H9 (cell line): ENCODE measurements at regions not wholly inside any gene's neighbourhood (a gene's known extent, or its start where the extent isn't known, plus 50 kb on each side); places are given as distances from the start of the nearest gene placed in this dataset.
A peak's percentile ranks its signal among the peaks of the same experiment; 100 is the strongest.

Experiments used
- DNase-seq: peaks from one replicate; pipeline ENCODE4 v3.0.0-alpha.2; 2017
- H2AFZ ChIP-seq: one replicate; pipeline ENCODE4 v1.6.1; 2013; ENCODE audit warnings: mild to moderate bottlenecking, low read length, control low read depth, moderate library complexity
- H2AK5ac ChIP-seq: 2 replicates; pipeline ENCODE4 v1.6.1; 2013; ENCODE audit warnings: low read length, control low read depth, mixed read lengths; ENCODE audit not compliant: insufficient read length
- H2BK120ac ChIP-seq: one replicate; pipeline ENCODE4 v1.6.1; 2013; ENCODE audit warnings: low read depth, mild to moderate bottlenecking, low read length, control low read depth, inconsistent platforms; ENCODE audit not compliant: poor library complexity, severe bottlenecking
- H2BK12ac ChIP-seq: 2 replicates; pipeline ENCODE4 v1.6.1; 2013; ENCODE audit warnings: low read length, control low read depth, mixed read lengths, low read depth; ENCODE audit not compliant: insufficient read length
- H2BK15ac ChIP-seq: 2 replicates; pipeline ENCODE4 v1.6.1; 2013; ENCODE audit warnings: low read depth, low read length, control low read depth
- H2BK20ac ChIP-seq: one replicate; pipeline ENCODE4 v1.6.1; 2013; ENCODE audit warnings: low read depth, mild to moderate bottlenecking, low read length, control low read depth, inconsistent platforms; ENCODE audit not compliant: poor library complexity, severe bottlenecking
- H2BK5ac ChIP-seq: 2 replicates; pipeline ENCODE4 v1.6.1; 2013; ENCODE audit warnings: low read length, control low read depth, mixed read lengths; ENCODE audit not compliant: insufficient read length
- H3K14ac ChIP-seq: 2 replicates; pipeline ENCODE4 v1.6.1; 2013; ENCODE audit warnings: low read length, control low read depth; ENCODE audit not compliant: insufficient read depth
- H3K18ac ChIP-seq: 2 replicates; pipeline ENCODE4 v1.6.1; 2013; ENCODE audit warnings: low read depth, mild to moderate bottlenecking, mixed read lengths, low read length, control low read depth; ENCODE audit not compliant: insufficient read length
- H3K23ac ChIP-seq: 2 replicates; pipeline ENCODE4 v1.6.1; 2013; ENCODE audit warnings: low read length, control low read depth, mixed read lengths, low read depth; ENCODE audit not compliant: insufficient read length
- H3K23me2 ChIP-seq: 2 replicates; pipeline ENCODE4 v1.6.1; 2013; ENCODE audit warnings: low read depth, mild to moderate bottlenecking, mixed read lengths, low read length, control low read depth; ENCODE audit not compliant: insufficient read length, poor library complexity, severe bottlenecking
- H3K27ac ChIP-seq: 2 replicates; pipeline ENCODE4 v1.5.1; 2013; ENCODE audit warnings: low read length, control low read depth, mixed read lengths, low read depth; ENCODE audit not compliant: insufficient read length
- H3K27me3 ChIP-seq: 2 replicates; pipeline ENCODE4 v1.6.1; 2013; ENCODE audit warnings: low read length, control low read depth, inconsistent platforms; ENCODE audit not compliant: insufficient read depth
- H3K4ac ChIP-seq: 2 replicates; pipeline ENCODE4 v1.6.1; 2013; ENCODE audit warnings: low read depth, mild to moderate bottlenecking, control low read depth, inconsistent platforms, low read length, moderate library complexity
- H3K4me1 ChIP-seq: 2 replicates; pipeline ENCODE4 v1.6.1; 2013; ENCODE audit warnings: low read length, control low read depth, inconsistent platforms; ENCODE audit not compliant: insufficient read depth
- H3K4me2 ChIP-seq: 2 replicates; pipeline ENCODE4 v1.6.1; 2013; ENCODE audit warnings: low read length, control low read depth, mixed read lengths; ENCODE audit not compliant: insufficient read length, insufficient read depth
- H3K56ac ChIP-seq: 2 replicates; pipeline ENCODE4 v1.6.1; 2013; ENCODE audit warnings: low read depth, mild to moderate bottlenecking, mixed read lengths, low read length, control low read depth; ENCODE audit not compliant: insufficient read length
- H3K79me1 ChIP-seq: 2 replicates; pipeline ENCODE4 v1.6.1; 2013; ENCODE audit warnings: low read depth, mild to moderate bottlenecking, moderate library complexity, low read length, control low read depth, inconsistent platforms; ENCODE audit not compliant: insufficient read depth, poor library complexity, severe bottlenecking
- H3K79me2 ChIP-seq: 2 replicates; pipeline ENCODE4 v1.6.1; 2013; ENCODE audit warnings: low read length, control low read depth, inconsistent platforms; ENCODE audit not compliant: insufficient read depth
- H3K9ac ChIP-seq: 2 replicates; pipeline ENCODE4 v1.6.1; 2013; ENCODE audit warnings: low read length, control low read depth, mixed read lengths; ENCODE audit not compliant: insufficient read length; ENCODE audit errors: extremely low read depth
- H3K9me3 ChIP-seq: one replicate; pipeline ENCODE4 v1.6.1; 2013; ENCODE audit warnings: low read depth, low read length, inconsistent platforms; ENCODE audit not compliant: control insufficient read depth
- H3T11ph ChIP-seq: one replicate; pipeline ENCODE4 v1.6.1; 2013; ENCODE audit warnings: mild to moderate bottlenecking, low read length, control low read depth, inconsistent platforms
- H4K20me1 ChIP-seq: one replicate; pipeline ENCODE4 v1.6.1; 2013; ENCODE audit not compliant: control insufficient read depth, insufficient read length, insufficient read depth
- H4K5ac ChIP-seq: 2 replicates; pipeline ENCODE4 v1.6.1; 2013; ENCODE audit warnings: low read depth, mild to moderate bottlenecking, mixed read lengths, low read length, control low read depth; ENCODE audit not compliant: insufficient read length
- H4K8ac ChIP-seq: replicated peaks from 2 replicates; pipeline ENCODE4 v1.6.1; 2013; ENCODE audit warnings: low read length, control low read depth, mixed read lengths, low read depth; ENCODE audit not compliant: insufficient read length
- H4K91ac ChIP-seq: 2 replicates; pipeline ENCODE4 v1.6.1; 2013; ENCODE audit warnings: low read depth, mild to moderate bottlenecking, moderate library complexity, mixed read lengths, low read length, control low read depth; ENCODE audit not compliant: insufficient read length
- H3K27ac Mint-ChIP-seq, 3 experiments: 2 replicates in 2 of 3; 3 replicates in 1 of 3; pipeline ENCODE4 v1.8.0; 2020 to 2021; ENCODE audit warnings: mixed read lengths in 3 of 3, mild to moderate bottlenecking in 1 of 3, moderate library complexity in 1 of 3
- H3K27me3 Mint-ChIP-seq: 2 replicates; pipeline ENCODE4 v1.8.0; 2021; ENCODE audit warnings: low read depth, mild to moderate bottlenecking, moderate library complexity, mixed read lengths
- H3K36me3 Mint-ChIP-seq, 3 experiments: 2 replicates in 2 of 3; 3 replicates in 1 of 3; pipeline ENCODE4 v1.8.0; 2020 to 2021; ENCODE audit warnings: low read depth in 3 of 3, mixed read lengths in 3 of 3; ENCODE audit not compliant: insufficient read depth in 1 of 3
- H3K4me1 Mint-ChIP-seq, 2 experiments: 2 replicates each; pipeline ENCODE4 v1.8.0; 2020; ENCODE audit warnings: mixed read lengths in 2 of 2
- H3K4me3 Mint-ChIP-seq, 2 experiments: 2 replicates in 1 of 2; 3 replicates in 1 of 2; pipeline ENCODE4 v1.8.0; 2020 to 2021; ENCODE audit warnings: mild to moderate bottlenecking in 2 of 2, mixed read lengths in 2 of 2, moderate library complexity in 1 of 2
- H3K9me3 Mint-ChIP-seq, 2 experiments: 2 replicates in 1 of 2; 3 replicates in 1 of 2; pipeline ENCODE4 v1.8.0; 2020; ENCODE audit warnings: mild to moderate bottlenecking in 2 of 2, mixed read lengths in 2 of 2, moderate library complexity in 1 of 2
- CTCF ChIP-seq: fragments of 200-600 bp; sonication (generic); conservative IDR thresholded peaks from 3 replicates; pipeline ENCODE4 v1.8.0; 2021; ENCODE audit warnings: antibody characterized with exemption, mild to moderate bottlenecking
- WGBS: extraction: QIAGEN DNeasy Blood & Tissue Kit; methylation state at CpG from one replicate; pipeline ENCODE4 v1.1.7; 2013; ENCODE audit warnings: missing lambda C conversion rate, low lambda C conversion rate, mixed read lengths; ENCODE audit not compliant: insufficient read length; ENCODE audit errors: extremely low coverage; 5-methylcytosine and 5-hydroxymethylcytosine counted together

- Histone ChIP-seq H3K27me3 (no peaks in the 10 kb centered on the region), H3K79me2 (no peaks in the 10 kb centered on the region), H2BK5ac (no peak overlapping the region), H4K8ac (no peak overlapping the region), H4K5ac (no peak overlapping the region), H2BK20ac (no peak overlapping the region), H3K79me1 (no peaks in the 10 kb centered on the region), H3K4me2 (no peak overlapping the region), H3K23me2 (no peaks in the 10 kb centered on the region), H3K56ac (no peak overlapping the region), H2AFZ (no peak overlapping the region), H3K23ac (no peak overlapping the region), H2BK120ac (no peak overlapping the region), H2BK12ac (no peak overlapping the region), H3T11ph (no peak overlapping the region), H3K18ac (no peak overlapping the region), H3K9me3 (no peaks in the 10 kb centered on the region), H4K91ac (no peak overlapping the region), H3K27ac (no peak overlapping the region), H2BK15ac (no peak overlapping the region), H3K4me1 (no peaks in the 10 kb centered on the region), H4K20me1 (no peaks in the 10 kb centered on the region), H3K9ac (no peak overlapping the region), H3K14ac (no peak overlapping the region), H3K4ac (no peak overlapping the region), H2AK5ac (no peak overlapping the region)
- no CpG with 5 or more reads among the region's 4 CpGs for WGBS
- peak; percentile 82 for TF ChIP-seq CTCF
- no peak overlapping the region for H3K27ac Mint-ChIP-seq
- DNase-seq, result peak; percentile 45
- H3K27me3 Mint-ChIP-seq, result no peaks in the 10 kb centered on the region
- no peak overlapping the region for H3K4me3 Mint-ChIP-seq
- H3K4me1 Mint-ChIP-seq, result peaks cover 5 to 10% of the 10 kb centered on the region in 2 experiments
- H3K9me3 Mint-ChIP-seq, result peaks cover 10 to 24% of the 10 kb centered on the region in 2 experiments
- H3K36me3 Mint-ChIP-seq, result peaks cover 8 to 10% (median 10%) of the 10 kb centered on the region in 3 experiments; a peak in 6 of 7 replicates
These were observed 70.0 kb upstream of the FAM241A start for GRCh38 chr4:112075129-112075753.
